MM.1S (cell line): ENCODE measurements at regions not wholly inside any gene's neighbourhood (a gene's known extent, or its start where the extent isn't known, plus 50 kb on each side); places are given as distances from the start of the nearest gene placed in this dataset.

Source experiments
- EZH2 ChIP-seq: fragments of 300-600 bp; sonication (generic); optimal IDR thresholded peaks from 2 replicates; pipeline ENCODE3; 2017; ENCODE audit warnings: low read depth, mild to moderate bottlenecking, antibody characterized with exemption, low read length, mixed read lengths
- EZH2phosphoT487 ChIP-seq: fragments of 300-600 bp; sonication (generic); IDR thresholded peaks from 2 replicates; pipeline ENCODE4 v1.6.1; 2018; ENCODE audit warnings: antibody characterized with exemption, low read length
- TF ChIP-seq, protein P1 (sequence below): fragments of 300-600 bp; sonication (generic); IDR thresholded peaks from 2 replicates; pipeline ENCODE4 v1.5.1; 2016; ENCODE audit warnings: antibody characterized with exemption, low read length, mixed read lengths

DNA sequence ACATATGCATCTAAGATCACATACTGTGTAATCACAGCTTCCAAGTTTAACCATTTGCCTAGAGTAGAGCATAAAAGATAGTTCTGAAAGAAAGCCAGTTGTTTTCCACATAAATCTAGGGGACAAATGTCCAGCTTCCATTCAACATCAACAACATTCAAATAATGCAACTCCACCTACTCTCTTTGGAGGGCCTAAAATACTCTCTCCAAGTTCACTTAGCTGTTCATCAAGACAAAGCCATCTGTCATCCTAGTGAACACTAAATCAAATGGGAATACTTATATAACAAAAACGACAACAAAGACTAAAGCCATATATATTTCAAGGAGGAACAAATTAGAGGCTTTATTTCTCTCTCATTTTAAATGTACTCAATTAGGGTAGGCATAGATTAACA, 221.5 kb upstream of the CDH2 start:
- TF ChIP-seq, protein P1, sequence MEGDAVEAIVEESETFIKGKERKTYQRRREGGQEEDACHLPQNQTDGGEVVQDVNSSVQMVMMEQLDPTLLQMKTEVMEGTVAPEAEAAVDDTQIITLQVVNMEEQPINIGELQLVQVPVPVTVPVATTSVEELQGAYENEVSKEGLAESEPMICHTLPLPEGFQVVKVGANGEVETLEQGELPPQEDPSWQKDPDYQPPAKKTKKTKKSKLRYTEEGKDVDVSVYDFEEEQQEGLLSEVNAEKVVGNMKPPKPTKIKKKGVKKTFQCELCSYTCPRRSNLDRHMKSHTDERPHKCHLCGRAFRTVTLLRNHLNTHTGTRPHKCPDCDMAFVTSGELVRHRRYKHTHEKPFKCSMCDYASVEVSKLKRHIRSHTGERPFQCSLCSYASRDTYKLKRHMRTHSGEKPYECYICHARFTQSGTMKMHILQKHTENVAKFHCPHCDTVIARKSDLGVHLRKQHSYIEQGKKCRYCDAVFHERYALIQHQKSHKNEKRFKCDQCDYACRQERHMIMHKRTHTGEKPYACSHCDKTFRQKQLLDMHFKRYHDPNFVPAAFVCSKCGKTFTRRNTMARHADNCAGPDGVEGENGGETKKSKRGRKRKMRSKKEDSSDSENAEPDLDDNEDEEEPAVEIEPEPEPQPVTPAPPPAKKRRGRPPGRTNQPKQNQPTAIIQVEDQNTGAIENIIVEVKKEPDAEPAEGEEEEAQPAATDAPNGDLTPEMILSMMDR, result no peak
- no peak for TF ChIP-seq EZH2
- no peak for TF ChIP-seq EZH2phosphoT487
